HL-60 (cell line): ENCODE measurements at regions not wholly inside any gene's neighbourhood (a gene's known extent, or its start where the extent isn't known, plus 50 kb on each side); places are given as distances from the start of the nearest gene placed in this dataset.

Experiments
- CTCF ChIP-seq: IDR thresholded peaks from one replicate; pipeline ENCODE4 v1.5.1; 2011; ENCODE audit warnings: low read length, control low read depth, inconsistent platforms; ENCODE audit not compliant: insufficient read depth
- POLR2AphosphoS5 ChIP-seq: IDR thresholded peaks from 2 replicates; pipeline ENCODE4 v1.6.1; 2012; ENCODE audit warnings: low read depth
- SPI1 ChIP-seq: IDR thresholded peaks from 2 replicates; pipeline ENCODE4 v1.6.1; 2012; ENCODE audit warnings: low read depth, mild to moderate bottlenecking, borderline replicate concordance
- TF ChIP-seq, protein P1 (sequence below): IDR thresholded peaks from 2 replicates; pipeline ENCODE4 v1.6.1; 2012; ENCODE audit warnings: low read depth; ENCODE audit not compliant: insufficient replicate concordance

DNA sequence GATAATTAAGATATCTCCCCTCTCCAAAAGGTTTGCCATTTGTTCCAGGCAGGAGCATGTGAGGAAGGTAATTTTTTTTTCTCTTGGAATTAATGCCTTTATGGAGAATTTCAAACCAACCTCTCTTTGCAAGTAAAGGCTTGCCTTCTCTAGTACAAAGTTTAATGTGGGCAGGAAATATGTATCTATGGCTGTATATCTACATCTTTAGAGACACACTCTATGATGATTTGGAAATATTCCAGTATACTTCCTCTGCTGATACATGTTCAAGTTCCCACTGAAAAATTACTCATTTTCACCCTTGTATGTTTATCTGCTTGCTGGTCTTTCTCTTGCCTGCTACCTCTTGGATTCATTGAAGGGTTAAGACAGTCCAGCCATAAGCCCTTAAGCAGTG, 83.5 kb upstream of the SEMA6A start:
- no peak for TF ChIP-seq CTCF
- no peak for TF ChIP-seq SPI1
- no peak for TF ChIP-seq POLR2AphosphoS5
- TF ChIP-seq, protein P1, sequence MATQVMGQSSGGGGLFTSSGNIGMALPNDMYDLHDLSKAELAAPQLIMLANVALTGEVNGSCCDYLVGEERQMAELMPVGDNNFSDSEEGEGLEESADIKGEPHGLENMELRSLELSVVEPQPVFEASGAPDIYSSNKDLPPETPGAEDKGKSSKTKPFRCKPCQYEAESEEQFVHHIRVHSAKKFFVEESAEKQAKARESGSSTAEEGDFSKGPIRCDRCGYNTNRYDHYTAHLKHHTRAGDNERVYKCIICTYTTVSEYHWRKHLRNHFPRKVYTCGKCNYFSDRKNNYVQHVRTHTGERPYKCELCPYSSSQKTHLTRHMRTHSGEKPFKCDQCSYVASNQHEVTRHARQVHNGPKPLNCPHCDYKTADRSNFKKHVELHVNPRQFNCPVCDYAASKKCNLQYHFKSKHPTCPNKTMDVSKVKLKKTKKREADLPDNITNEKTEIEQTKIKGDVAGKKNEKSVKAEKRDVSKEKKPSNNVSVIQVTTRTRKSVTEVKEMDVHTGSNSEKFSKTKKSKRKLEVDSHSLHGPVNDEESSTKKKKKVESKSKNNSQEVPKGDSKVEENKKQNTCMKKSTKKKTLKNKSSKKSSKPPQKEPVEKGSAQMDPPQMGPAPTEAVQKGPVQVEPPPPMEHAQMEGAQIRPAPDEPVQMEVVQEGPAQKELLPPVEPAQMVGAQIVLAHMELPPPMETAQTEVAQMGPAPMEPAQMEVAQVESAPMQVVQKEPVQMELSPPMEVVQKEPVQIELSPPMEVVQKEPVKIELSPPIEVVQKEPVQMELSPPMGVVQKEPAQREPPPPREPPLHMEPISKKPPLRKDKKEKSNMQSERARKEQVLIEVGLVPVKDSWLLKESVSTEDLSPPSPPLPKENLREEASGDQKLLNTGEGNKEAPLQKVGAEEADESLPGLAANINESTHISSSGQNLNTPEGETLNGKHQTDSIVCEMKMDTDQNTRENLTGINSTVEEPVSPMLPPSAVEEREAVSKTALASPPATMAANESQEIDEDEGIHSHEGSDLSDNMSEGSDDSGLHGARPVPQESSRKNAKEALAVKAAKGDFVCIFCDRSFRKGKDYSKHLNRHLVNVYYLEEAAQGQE, result no peak
